HepG2 (cell line): ENCODE measurements at regions not wholly inside any gene's neighbourhood (a gene's known extent, or its start where the extent isn't known, plus 50 kb on each side); places are given as distances from the start of the nearest gene placed in this dataset.

Experiments used
- CEBPG ChIP-seq: IDR thresholded peaks from 2 replicates; pipeline ENCODE4 v1.6.1; 2016
- CREM ChIP-seq, 2 experiments: sonication (generic) in 1 of 2; formaldehyde crosslinking in 1 of 2; IDR thresholded peaks; 2 replicates each; pipeline versions ENCODE4 v1.4.0 to v1.6.1; 2016 to 2020; ENCODE audit warnings: antibody characterized with exemption in 1 of 2, mild to moderate bottlenecking in 1 of 2, missing genetic modification reagents in 1 of 2
- CTCF ChIP-seq: sonication (generic); formaldehyde crosslinking; IDR thresholded peaks from 2 replicates; pipeline ENCODE4 v1.5.0; 2020; ENCODE audit warnings: mild to moderate bottlenecking, missing genetic modification reagents, moderate library complexity
- DRAP1 ChIP-seq: IDR thresholded peaks from 2 replicates; pipeline ENCODE4 v1.6.1; 2016; ENCODE audit warnings: missing genetic modification reagents, missing compliant biosample characterization
- ETS1 ChIP-seq: sonication (generic); formaldehyde crosslinking; IDR thresholded peaks from 2 replicates; pipeline ENCODE4 v1.4.0; 2020; ENCODE audit warnings: missing genetic modification reagents
- FOXA3 ChIP-seq: IDR thresholded peaks from 2 replicates; pipeline ENCODE4 v1.6.1; 2016; ENCODE audit warnings: missing genetic modification reagents, missing compliant biosample characterization
- FOXP1 ChIP-seq, 2 experiments: fragments of 450-650 bp in 1 of 2; IDR thresholded peaks; 2 replicates each; pipeline ENCODE4 v1.6.1; 2017 to 2018; ENCODE audit warnings: antibody characterized with exemption in 1 of 2
- HOXD1 ChIP-seq: sonication (generic); formaldehyde crosslinking; IDR thresholded peaks from 2 replicates; pipeline ENCODE4 v1.5.0; 2020; ENCODE audit warnings: missing genetic modification reagents
- MNT ChIP-seq: fragments of 450-650 bp; IDR thresholded peaks from 2 replicates; pipeline ENCODE4 v1.6.1; 2016
- ONECUT2 ChIP-seq: sonication (generic); formaldehyde crosslinking; IDR thresholded peaks from 2 replicates; pipeline ENCODE4 v1.4.0; 2020; ENCODE audit warnings: missing genetic modification reagents
- SMYD3 ChIP-seq: sonication (generic); formaldehyde crosslinking; IDR thresholded peaks from 2 replicates; pipeline ENCODE4 v1.8.1; 2023; ENCODE audit warnings: mild to moderate bottlenecking, missing genetic modification reagents
- SNRNP70 ChIP-seq: fragments of 200-400 bp; formaldehyde crosslinking; IDR thresholded peaks from 2 replicates; pipeline ENCODE4 v1.6.1; 2017; ENCODE audit warnings: mild to moderate bottlenecking, low read depth, low read length, moderate library complexity
- TAF1 ChIP-seq: sonication (generic); formaldehyde crosslinking; IDR thresholded peaks from 2 replicates; pipeline ENCODE4 v1.4.0; 2020; ENCODE audit warnings: missing genetic modification reagents
- ZNF547 ChIP-seq: sonication (generic); formaldehyde crosslinking; IDR thresholded peaks from 2 replicates; pipeline ENCODE4 v1.5.1; 2020; ENCODE audit warnings: mild to moderate bottlenecking, missing genetic modification reagents
- ZSCAN25 ChIP-seq: sonication (generic); formaldehyde crosslinking; IDR thresholded peaks from 2 replicates; pipeline ENCODE4 v1.8.0; 2022; ENCODE audit warnings: mild to moderate bottlenecking, missing genetic modification reagents
- TF ChIP-seq, protein P1 (sequence below): IDR thresholded peaks from 2 replicates; pipeline ENCODE4 v1.6.1; 2016; ENCODE audit warnings: missing compliant biosample characterization, missing genetic modification reagents, borderline replicate concordance
- TF ChIP-seq, protein P2 (sequence below): sonication (generic); formaldehyde crosslinking; IDR thresholded peaks from 2 replicates; pipeline ENCODE4 v1.4.0; 2020; ENCODE audit warnings: low read depth, mild to moderate bottlenecking, missing genetic modification reagents

- no peak for TF ChIP-seq DRAP1 (CRISPR knock-in tag)
- TF ChIP-seq, protein P1, sequence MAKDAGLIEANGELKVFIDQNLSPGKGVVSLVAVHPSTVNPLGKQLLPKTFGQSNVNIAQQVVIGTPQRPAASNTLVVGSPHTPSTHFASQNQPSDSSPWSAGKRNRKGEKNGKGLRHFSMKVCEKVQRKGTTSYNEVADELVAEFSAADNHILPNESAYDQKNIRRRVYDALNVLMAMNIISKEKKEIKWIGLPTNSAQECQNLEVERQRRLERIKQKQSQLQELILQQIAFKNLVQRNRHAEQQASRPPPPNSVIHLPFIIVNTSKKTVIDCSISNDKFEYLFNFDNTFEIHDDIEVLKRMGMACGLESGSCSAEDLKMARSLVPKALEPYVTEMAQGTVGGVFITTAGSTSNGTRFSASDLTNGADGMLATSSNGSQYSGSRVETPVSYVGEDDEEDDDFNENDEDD: no peak
- no peak for TF ChIP-seq SNRNP70
- peak; percentile 57 for TF ChIP-seq FOXA3
- TF ChIP-seq ZSCAN25 (CRISPR knock-in tag): no peak
- TF ChIP-seq CTCF: no peak
- TF ChIP-seq FOXP1 (IDR thresholded peaks at IDR 0.05): no peak
- TF ChIP-seq FOXP1 (CRISPR knock-in tag; IDR thresholded peaks at IDR 0.05): peak; percentile 7; the same call in 1 of the 2 replicates
- no peak for TF ChIP-seq SMYD3 (CRISPR knock-in tag)
- no peak for TF ChIP-seq MNT
- no peak for TF ChIP-seq ETS1 (CRISPR knock-in tag)
- no peak for TF ChIP-seq HOXD1 (CRISPR knock-in tag)
- TF ChIP-seq TAF1 (CRISPR knock-in tag): no peak
- TF ChIP-seq ZNF547 (CRISPR knock-in tag): no peak
- TF ChIP-seq, protein P2, sequence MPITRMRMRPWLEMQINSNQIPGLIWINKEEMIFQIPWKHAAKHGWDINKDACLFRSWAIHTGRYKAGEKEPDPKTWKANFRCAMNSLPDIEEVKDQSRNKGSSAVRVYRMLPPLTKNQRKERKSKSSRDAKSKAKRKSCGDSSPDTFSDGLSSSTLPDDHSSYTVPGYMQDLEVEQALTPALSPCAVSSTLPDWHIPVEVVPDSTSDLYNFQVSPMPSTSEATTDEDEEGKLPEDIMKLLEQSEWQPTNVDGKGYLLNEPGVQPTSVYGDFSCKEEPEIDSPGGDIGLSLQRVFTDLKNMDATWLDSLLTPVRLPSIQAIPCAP (CRISPR knock-in tag): no peak
- no peak for TF ChIP-seq ONECUT2 (CRISPR knock-in tag)
- no peak for TF ChIP-seq CREM (IDR thresholded peaks at IDR 0.05)
- TF ChIP-seq CREM (CRISPR knock-in tag; IDR thresholded peaks at IDR 0.05): no peak
- 0 out of 2 replicates have a peak, but pooled peaks have one; percentile 28 for TF ChIP-seq CEBPG (CRISPR knock-in tag)
- TF ChIP-seq, all 625 proteins: peak for 12
Measured at GRCh38 chr9:36457836-36458429, 57.9 kb upstream of the RNF38 start (continued).
